Neural cell (in vitro differentiated cells): ENCODE measurements at regions not wholly inside any gene's neighbourhood (a gene's known extent, or its start where the extent isn't known, plus 50 kb on each side); places are given as distances from the start of the nearest gene placed in this dataset.

ENCODE experiments used
- H2AFZ ChIP-seq: fragments of 200-600, 300-800 bp; sonication (generic), shearing (Covaris generic); 2 replicates; pipeline ENCODE4 v1.6.0; 2014; ENCODE audit warnings: low read depth, mild to moderate bottlenecking, antibody characterized with exemption, low read length, moderate library complexity
- H3F3A ChIP-seq: fragments of 200-600 bp; shearing (Covaris generic); 2 replicates; pipeline ENCODE4 v1.6.1; 2016; ENCODE audit warnings: mild to moderate bottlenecking, moderate library complexity, mixed read lengths, antibody characterized with exemption, low read length; ENCODE audit not compliant: insufficient read depth, poor library complexity, severe bottlenecking
- H3K27ac ChIP-seq: fragments of 200-600, 300-800 bp; sonication (generic), shearing (Covaris generic); 2 replicates; pipeline ENCODE4 v1.5.1; 2014; ENCODE audit warnings: mild to moderate bottlenecking, low read length, moderate library complexity
- H3K27me3 ChIP-seq: fragments of 300-800, 200-600 bp; sonication (generic), shearing (Covaris generic); 2 replicates; pipeline ENCODE4 v1.6.0; 2014; ENCODE audit warnings: mild to moderate bottlenecking, low read depth, low read length, moderate library complexity; ENCODE audit not compliant: insufficient read depth
- H3K36me3 ChIP-seq: fragments of 300-800, 200-600 bp; sonication (generic), shearing (Covaris generic); 2 replicates; pipeline ENCODE4 v1.5.1; 2014; ENCODE audit warnings: mild to moderate bottlenecking, antibody characterized with exemption, low read length, moderate library complexity; ENCODE audit not compliant: insufficient read depth
- H3K4me2 ChIP-seq: fragments of 300-800, 200-600 bp; sonication (generic), shearing (Covaris generic); 2 replicates; pipeline ENCODE4 v1.6.0; 2014; ENCODE audit warnings: mild to moderate bottlenecking, low read length
- H3K4me3 ChIP-seq: fragments of 300-800, 200-600 bp; sonication (generic), shearing (Covaris generic); 2 replicates; pipeline ENCODE4 v1.5.1; 2014; ENCODE audit warnings: mild to moderate bottlenecking, low read length, moderate library complexity
- H3K79me2 ChIP-seq: fragments of 200-600 bp; shearing (Covaris generic); replicated peaks from 2 replicates; pipeline ENCODE4 v1.6.0; 2014; ENCODE audit warnings: mild to moderate bottlenecking, low read length, moderate library complexity; ENCODE audit not compliant: insufficient read depth
- H3K9ac ChIP-seq: fragments of 300-800, 200-600 bp; sonication (generic), shearing (Covaris generic); 2 replicates; pipeline ENCODE4 v1.6.1; 2016; ENCODE audit warnings: mild to moderate bottlenecking, low read length, mixed read lengths
- H3K9me2 ChIP-seq: fragments of 200-600 bp; shearing (Covaris generic); 2 replicates; pipeline ENCODE4 v1.6.1; 2016; ENCODE audit warnings: mild to moderate bottlenecking, low read length, mixed read lengths; ENCODE audit not compliant: insufficient read depth
- H3K9me3 ChIP-seq: fragments of 200-600, 300-800 bp; sonication (generic), shearing (Covaris generic); 2 replicates; pipeline ENCODE4 v1.6.1; 2016; ENCODE audit warnings: mild to moderate bottlenecking, mixed run types, low read length, moderate library complexity, mixed read lengths
- H4K20me1 ChIP-seq: fragments of 200-600 bp; shearing (Covaris generic); 2 replicates; pipeline ENCODE4 v1.6.1; 2016; ENCODE audit warnings: mild to moderate bottlenecking, mixed run types; ENCODE audit not compliant: insufficient read depth
- EP300 ChIP-seq: fragments of 450-650 bp; conservative IDR thresholded peaks from 2 replicates; pipeline ENCODE4 v1.6.1; 2014; ENCODE audit warnings: antibody characterized with exemption, mild to moderate bottlenecking, moderate library complexity; ENCODE audit not compliant: poor library complexity, severe bottlenecking
- EZH2 ChIP-seq: fragments of 200-600, 300-800 bp; shearing (Covaris generic), sonication (generic); IDR thresholded peaks from 2 replicates; pipeline ENCODE4 v1.6.1; 2014; ENCODE audit warnings: antibody characterized with exemption, low read length, borderline replicate concordance, mild to moderate bottlenecking; ENCODE audit not compliant: insufficient read depth, poor library complexity, severe bottlenecking
- MXI1 ChIP-seq: fragments of 450-650 bp; conservative IDR thresholded peaks from 2 replicates; pipeline ENCODE4 v1.6.1; 2014; ENCODE audit warnings: antibody characterized with exemption, mild to moderate bottlenecking; ENCODE audit not compliant: poor library complexity, severe bottlenecking
- POLR2AphosphoS5 ChIP-seq: IDR thresholded peaks from 2 replicates; pipeline ENCODE4 v1.6.1; 2012
- RAD21 ChIP-seq: fragments of 450-650 bp; conservative IDR thresholded peaks from 2 replicates; pipeline ENCODE4 v1.6.1; 2014; ENCODE audit warnings: antibody characterized with exemption, mild to moderate bottlenecking, moderate library complexity
- SMC3 ChIP-seq: fragments of 450-650 bp; conservative IDR thresholded peaks from 2 replicates; pipeline ENCODE4 v1.6.1; 2014; ENCODE audit warnings: antibody characterized with exemption, mild to moderate bottlenecking, moderate library complexity; ENCODE audit not compliant: poor library complexity
- TAF1 ChIP-seq: IDR thresholded peaks from 2 replicates; pipeline ENCODE4 v1.6.1; 2012; ENCODE audit warnings: low read depth
- TF ChIP-seq, protein P1 (sequence below): IDR thresholded peaks from 2 replicates; pipeline ENCODE4 v1.6.1; 2012; ENCODE audit warnings: borderline replicate concordance
- TF ChIP-seq, protein P2 (sequence below): fragments of 450-650 bp; IDR thresholded peaks from 2 replicates; pipeline ENCODE4 v1.5.1; 2014; ENCODE audit warnings: antibody characterized with exemption, mild to moderate bottlenecking, moderate library complexity; ENCODE audit not compliant: poor library complexity, severe bottlenecking

DNA sequence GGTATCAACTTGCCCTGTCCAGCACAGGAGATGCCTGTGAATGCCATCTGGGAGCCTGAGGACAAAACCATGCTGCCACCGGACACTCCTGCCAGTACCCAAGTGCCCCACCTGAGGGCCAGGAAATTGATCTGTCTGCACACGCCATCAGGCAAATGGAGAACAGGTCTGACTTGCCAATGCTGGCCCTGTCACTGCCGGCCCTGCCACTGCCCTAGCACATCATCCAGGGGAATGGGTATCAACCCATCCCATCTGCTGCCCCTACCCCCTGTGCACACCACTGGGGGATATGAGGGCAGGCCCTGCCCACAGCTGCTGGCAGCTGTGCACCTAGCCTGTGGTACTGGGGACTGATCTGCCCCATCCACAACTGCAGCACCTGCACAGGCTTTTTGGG lies 1081.6 kb upstream of the EYS start:
- no peaks in the 10 kb centered on the region for H3K9me2 ChIP-seq
- H3K4me2 ChIP-seq = no peak overlapping the region
- no peaks in the 10 kb centered on the region for H3K79me2 ChIP-seq
- H3K9ac ChIP-seq = no peak overlapping the region
- H3K27ac ChIP-seq = no peak overlapping the region
- H2AFZ ChIP-seq = no peak overlapping the region
- no peaks in the 10 kb centered on the region for H4K20me1 ChIP-seq
- H3K4me3 ChIP-seq = no peak overlapping the region
- no peaks in the 10 kb centered on the region for H3K36me3 ChIP-seq
- TF ChIP-seq, protein P1, sequence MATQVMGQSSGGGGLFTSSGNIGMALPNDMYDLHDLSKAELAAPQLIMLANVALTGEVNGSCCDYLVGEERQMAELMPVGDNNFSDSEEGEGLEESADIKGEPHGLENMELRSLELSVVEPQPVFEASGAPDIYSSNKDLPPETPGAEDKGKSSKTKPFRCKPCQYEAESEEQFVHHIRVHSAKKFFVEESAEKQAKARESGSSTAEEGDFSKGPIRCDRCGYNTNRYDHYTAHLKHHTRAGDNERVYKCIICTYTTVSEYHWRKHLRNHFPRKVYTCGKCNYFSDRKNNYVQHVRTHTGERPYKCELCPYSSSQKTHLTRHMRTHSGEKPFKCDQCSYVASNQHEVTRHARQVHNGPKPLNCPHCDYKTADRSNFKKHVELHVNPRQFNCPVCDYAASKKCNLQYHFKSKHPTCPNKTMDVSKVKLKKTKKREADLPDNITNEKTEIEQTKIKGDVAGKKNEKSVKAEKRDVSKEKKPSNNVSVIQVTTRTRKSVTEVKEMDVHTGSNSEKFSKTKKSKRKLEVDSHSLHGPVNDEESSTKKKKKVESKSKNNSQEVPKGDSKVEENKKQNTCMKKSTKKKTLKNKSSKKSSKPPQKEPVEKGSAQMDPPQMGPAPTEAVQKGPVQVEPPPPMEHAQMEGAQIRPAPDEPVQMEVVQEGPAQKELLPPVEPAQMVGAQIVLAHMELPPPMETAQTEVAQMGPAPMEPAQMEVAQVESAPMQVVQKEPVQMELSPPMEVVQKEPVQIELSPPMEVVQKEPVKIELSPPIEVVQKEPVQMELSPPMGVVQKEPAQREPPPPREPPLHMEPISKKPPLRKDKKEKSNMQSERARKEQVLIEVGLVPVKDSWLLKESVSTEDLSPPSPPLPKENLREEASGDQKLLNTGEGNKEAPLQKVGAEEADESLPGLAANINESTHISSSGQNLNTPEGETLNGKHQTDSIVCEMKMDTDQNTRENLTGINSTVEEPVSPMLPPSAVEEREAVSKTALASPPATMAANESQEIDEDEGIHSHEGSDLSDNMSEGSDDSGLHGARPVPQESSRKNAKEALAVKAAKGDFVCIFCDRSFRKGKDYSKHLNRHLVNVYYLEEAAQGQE = no peak
- TF ChIP-seq MXI1 (no peak), SMC3 (no peak), EZH2 (no peak), RAD21 (no peak), TAF1 (no peak), EP300 (no peak), POLR2AphosphoS5 (no peak)
- TF ChIP-seq, protein P2, sequence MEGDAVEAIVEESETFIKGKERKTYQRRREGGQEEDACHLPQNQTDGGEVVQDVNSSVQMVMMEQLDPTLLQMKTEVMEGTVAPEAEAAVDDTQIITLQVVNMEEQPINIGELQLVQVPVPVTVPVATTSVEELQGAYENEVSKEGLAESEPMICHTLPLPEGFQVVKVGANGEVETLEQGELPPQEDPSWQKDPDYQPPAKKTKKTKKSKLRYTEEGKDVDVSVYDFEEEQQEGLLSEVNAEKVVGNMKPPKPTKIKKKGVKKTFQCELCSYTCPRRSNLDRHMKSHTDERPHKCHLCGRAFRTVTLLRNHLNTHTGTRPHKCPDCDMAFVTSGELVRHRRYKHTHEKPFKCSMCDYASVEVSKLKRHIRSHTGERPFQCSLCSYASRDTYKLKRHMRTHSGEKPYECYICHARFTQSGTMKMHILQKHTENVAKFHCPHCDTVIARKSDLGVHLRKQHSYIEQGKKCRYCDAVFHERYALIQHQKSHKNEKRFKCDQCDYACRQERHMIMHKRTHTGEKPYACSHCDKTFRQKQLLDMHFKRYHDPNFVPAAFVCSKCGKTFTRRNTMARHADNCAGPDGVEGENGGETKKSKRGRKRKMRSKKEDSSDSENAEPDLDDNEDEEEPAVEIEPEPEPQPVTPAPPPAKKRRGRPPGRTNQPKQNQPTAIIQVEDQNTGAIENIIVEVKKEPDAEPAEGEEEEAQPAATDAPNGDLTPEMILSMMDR = no peak
- no peaks in the 10 kb centered on the region for H3K9me3 ChIP-seq
- no peaks in the 10 kb centered on the region for H3K27me3 ChIP-seq
- no peaks in the 10 kb centered on the region for H3F3A ChIP-seq

DNA sequence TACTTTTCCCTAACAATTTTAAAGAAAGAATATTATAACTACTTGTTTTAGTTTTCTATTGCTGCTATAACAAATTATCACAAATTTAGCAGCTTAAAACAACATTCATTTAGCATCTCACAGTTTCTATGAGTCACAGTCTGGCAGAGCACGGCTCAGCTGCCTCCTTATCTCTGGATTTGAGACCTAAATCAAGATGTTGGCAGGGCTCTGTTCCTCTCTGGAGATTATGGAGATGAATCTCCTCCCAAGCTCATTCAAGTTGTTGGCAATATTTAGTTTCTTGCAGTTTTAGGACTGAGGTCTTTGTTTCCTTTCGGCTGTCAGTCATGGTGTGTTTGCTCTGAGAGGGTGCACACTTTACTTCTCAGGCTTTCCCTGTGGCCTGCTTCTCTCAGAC lies 1065.8 kb upstream of the EYS start:
- TF ChIP-seq SMC3 = no peak
- TF ChIP-seq, protein P1 = no peak
- TF ChIP-seq TAF1 = no peak
- TF ChIP-seq, protein P2 = no peak
- Histone ChIP-seq H3K4me3 (no peak overlapping the region), H2AFZ (no peak overlapping the region), H3K9me2 (no peaks in the 10 kb centered on the region), H3K27me3 (no peaks in the 10 kb centered on the region), H3K27ac (no peak overlapping the region), H3K79me2 (no peaks in the 10 kb centered on the region), H3K36me3 (no peaks in the 10 kb centered on the region), H3K9me3 (peaks cover 4% of the 10 kb centered on the region), H3F3A (no peaks in the 10 kb centered on the region), H4K20me1 (no peaks in the 10 kb centered on the region), H3K9ac (no peak overlapping the region), H3K4me2 (no peak overlapping the region)
